GM10266 (cell line): ENCODE measurements at regions not wholly inside any gene's neighbourhood (a gene's known extent, or its start where the extent isn't known, plus 50 kb on each side); places are given as distances from the start of the nearest gene placed in this dataset.
"Not testable (repeated sequence)": the region's sequence is repeated elsewhere in the genome, so short reads cannot be mapped to it uniquely, and the experiment has no call there.

ENCODE experiments used
- DNase-seq: peaks from one replicate; pipeline ENCODE4 v3.0.0; 2012; ENCODE audit errors: extremely low spot score
- CTCF ChIP-seq: IDR thresholded peaks from 2 replicates; pipeline ENCODE4 v1.5.1; 2012; ENCODE audit warnings: mild to moderate bottlenecking, low read depth; ENCODE audit not compliant: control insufficient read depth, insufficient read depth; ENCODE audit errors: missing control alignments

- no peak for TF ChIP-seq CTCF
- no peak for DNase-seq
Observed at GRCh38 chr5:53291047-53291446, 181.5 kb upstream of the MOCS2 start.

GRCh38 chr5:53291528-53291927, 182.0 kb upstream of the MOCS2 start:
- no peak for DNase-seq
- no peak for TF ChIP-seq CTCF

- no peak for DNase-seq
- no peak for TF ChIP-seq CTCF
Observed at GRCh38 chr5:53298841-53299240, 181.6 kb upstream of the FST start.

- TF ChIP-seq CTCF: no peak
- DNase-seq: no peak
Observed at GRCh38 chr5:53302529-53302928, 177.9 kb upstream of the FST start.

GRCh38 chr5:53303105-53303504, 177.3 kb upstream of the FST start:
- no peak for DNase-seq
- no peak for TF ChIP-seq CTCF

- not testable (repeated sequence) for DNase-seq
Observed at GRCh38 chr5:53305316-53305715, 175.1 kb upstream of the FST start.

GRCh38 chr5:53309653-53310052, 170.8 kb upstream of the FST start:
- DNase-seq: no peak
- no peak for TF ChIP-seq CTCF

- TF ChIP-seq CTCF: no peak
- DNase-seq: no peak
Observed at GRCh38 chr5:53311681-53312080, 168.7 kb upstream of the FST start.
